Suprapubic skin (tissue), 4 donors: ENCODE measurements at regions not wholly inside any gene's neighbourhood (a gene's known extent, or its start where the extent isn't known, plus 50 kb on each side); places are given as distances from the start of the nearest gene placed in this dataset.
"Not testable (repeated sequence)": the region's sequence is repeated elsewhere in the genome, so short reads cannot be mapped to it uniquely, and the experiment has no call there.

Experiments used
- DNase-seq, 2 donors: peaks; one replicate each; pipeline ENCODE4 v3.0.0-alpha.2; 2019; ENCODE audit warnings: low spot score in 2 of 2
- H3K27ac ChIP-seq: fragments of 200-600 bp; sonication (generic); one replicate; pipeline ENCODE4 v1.5.1; 2019
- H3K27me3 ChIP-seq: fragments of 200-600 bp; sonication (generic); one replicate; pipeline ENCODE4 v1.5.1; 2019
- H3K36me3 ChIP-seq: fragments of 200-600 bp; sonication (generic); one replicate; pipeline ENCODE4 v1.5.1; 2019
- H3K4me1 ChIP-seq: fragments of 200-600 bp; sonication (generic); one replicate; pipeline ENCODE4 v1.5.1; 2019
- H3K4me3 ChIP-seq: fragments of 200-600 bp; sonication (generic); one replicate; pipeline ENCODE4 v1.5.1; 2019; ENCODE audit warnings: mild to moderate bottlenecking
- H3K9me3 ChIP-seq: fragments of 200-600 bp; sonication (generic); one replicate; pipeline ENCODE4 v1.5.1; 2019
- EP300 ChIP-seq: sonication (generic); formaldehyde crosslinking; IDR thresholded peaks from one replicate; pipeline ENCODE4 v1.6.1; 2017; ENCODE audit warnings: antibody characterized with exemption
- POLR2A ChIP-seq, 2 donors: fragments of 450-650 bp; IDR thresholded peaks; one replicate each; pipeline ENCODE4 v1.6.1; 2017; ENCODE audit warnings: antibody characterized with exemption in 2 of 2, mild to moderate bottlenecking in 2 of 2, moderate library complexity in 2 of 2
- POLR2AphosphoS5 ChIP-seq, 3 donors: sonication (generic); formaldehyde crosslinking; IDR thresholded peaks; one replicate each; pipeline ENCODE4 v1.6.1; 2017; ENCODE audit warnings: antibody characterized with exemption in 3 of 3
- WGBS: methylation state at CpG from one replicate; pipeline ENCODE4 v1.1.5; 2018; 5-methylcytosine and 5-hydroxymethylcytosine counted together
- TF ChIP-seq, protein P1 (sequence below), 2 donors: fragments of 200-600 bp in 1 of 2; fragments of 450-650 bp in 1 of 2; sonication (generic) in 1 of 2; IDR thresholded peaks; one replicate each; pipeline ENCODE4 v1.5.1; 2016 to 2019; ENCODE audit warnings: antibody characterized with exemption in 2 of 2, mild to moderate bottlenecking in 1 of 2, moderate library complexity in 1 of 2

- Histone ChIP-seq H3K36me3 (no peaks in the 10 kb centered on the region), H3K4me1 (no peaks in the 10 kb centered on the region), H3K9me3 (no peaks in the 10 kb centered on the region), H3K4me3 (no peak overlapping the region), H3K27me3 (no peaks in the 10 kb centered on the region), H3K27ac (no peak overlapping the region)
- no peak for DNase-seq
- TF ChIP-seq, protein P1, sequence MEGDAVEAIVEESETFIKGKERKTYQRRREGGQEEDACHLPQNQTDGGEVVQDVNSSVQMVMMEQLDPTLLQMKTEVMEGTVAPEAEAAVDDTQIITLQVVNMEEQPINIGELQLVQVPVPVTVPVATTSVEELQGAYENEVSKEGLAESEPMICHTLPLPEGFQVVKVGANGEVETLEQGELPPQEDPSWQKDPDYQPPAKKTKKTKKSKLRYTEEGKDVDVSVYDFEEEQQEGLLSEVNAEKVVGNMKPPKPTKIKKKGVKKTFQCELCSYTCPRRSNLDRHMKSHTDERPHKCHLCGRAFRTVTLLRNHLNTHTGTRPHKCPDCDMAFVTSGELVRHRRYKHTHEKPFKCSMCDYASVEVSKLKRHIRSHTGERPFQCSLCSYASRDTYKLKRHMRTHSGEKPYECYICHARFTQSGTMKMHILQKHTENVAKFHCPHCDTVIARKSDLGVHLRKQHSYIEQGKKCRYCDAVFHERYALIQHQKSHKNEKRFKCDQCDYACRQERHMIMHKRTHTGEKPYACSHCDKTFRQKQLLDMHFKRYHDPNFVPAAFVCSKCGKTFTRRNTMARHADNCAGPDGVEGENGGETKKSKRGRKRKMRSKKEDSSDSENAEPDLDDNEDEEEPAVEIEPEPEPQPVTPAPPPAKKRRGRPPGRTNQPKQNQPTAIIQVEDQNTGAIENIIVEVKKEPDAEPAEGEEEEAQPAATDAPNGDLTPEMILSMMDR (IDR thresholded peaks at IDR 0.05), result no peak
- no peak for TF ChIP-seq POLR2AphosphoS5 (IDR thresholded peaks at IDR 0.05)
Measured at GRCh38 chr1:57578680-57579079, 154.8 kb upstream of the DAB1 start.

DNA sequence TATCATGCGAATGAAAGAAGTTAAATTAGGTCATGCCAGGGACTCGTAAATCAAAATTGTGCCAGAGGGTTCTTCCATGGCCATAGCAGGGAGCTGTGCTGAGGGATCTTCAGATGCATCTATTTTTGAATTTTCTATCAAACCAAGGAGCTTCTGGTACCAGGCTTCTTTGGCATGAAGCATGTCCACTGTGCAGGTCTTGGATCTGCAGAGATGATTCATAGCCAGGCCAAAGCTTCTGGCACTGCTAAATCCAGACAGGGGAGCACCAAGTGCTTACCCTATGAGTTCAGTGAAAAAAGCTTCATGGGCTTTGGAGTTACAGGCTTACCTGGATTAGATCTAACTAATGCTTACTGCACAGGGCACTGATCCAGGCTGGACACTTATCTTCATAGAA lies 154.2 kb upstream of the DAB1 start:
- Histone ChIP-seq H3K27me3 (no peaks in the 10 kb centered on the region), H3K9me3 (no peaks in the 10 kb centered on the region)

DNA sequence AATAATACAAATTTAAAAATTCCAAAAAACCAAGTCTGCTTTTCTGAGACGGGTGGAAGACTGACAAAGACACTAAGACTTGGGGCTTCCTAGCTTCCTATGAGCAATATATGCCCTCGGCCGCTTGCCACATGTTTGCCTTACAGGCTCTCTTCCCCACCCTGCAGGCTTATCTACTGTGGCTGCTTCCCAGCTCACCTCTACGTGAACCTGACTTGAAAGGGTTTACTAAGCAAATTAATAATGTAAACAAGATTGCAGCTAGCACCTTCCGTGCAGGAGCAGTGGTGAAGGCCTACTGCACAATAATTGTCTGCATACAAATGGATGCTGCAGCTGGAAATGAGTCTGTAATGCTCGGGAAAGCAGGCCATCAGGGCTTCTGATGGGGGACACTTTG lies 152.9 kb upstream of the DAB1 start:
- WGBS, result 64% methylated on average over 6 of the region's 6 CpGs

More for the DNA sequence above, 154.2 kb upstream of the DAB1 start:
- WGBS, result 50% methylated on average over 2 of the region's 2 CpGs
- no peaks in the 10 kb centered on the region for H3K36me3 ChIP-seq
- no peak for TF ChIP-seq POLR2AphosphoS5 (IDR thresholded peaks at IDR 0.05)
- no peak for TF ChIP-seq POLR2A (IDR thresholded peaks at IDR 0.05)
- TF ChIP-seq, protein P1 (IDR thresholded peaks at IDR 0.05), result no peak
- no peak for TF ChIP-seq EP300
- no peaks in the 10 kb centered on the region for H3K4me1 ChIP-seq
- H3K4me3 ChIP-seq, result no peak overlapping the region
- H3K27ac ChIP-seq, result no peak overlapping the region
- DNase-seq, result no peak

GRCh38 chr1:57572016-57572415 lies 148.2 kb upstream of the DAB1 start:
- Histone ChIP-seq H3K27ac (no peak overlapping the region), H3K4me3 (no peak overlapping the region), H3K27me3 (no peaks in the 10 kb centered on the region), H3K9me3 (no peaks in the 10 kb centered on the region), H3K4me1 (no peaks in the 10 kb centered on the region), H3K36me3 (no peaks in the 10 kb centered on the region)
- DNase-seq, result no peak
- TF ChIP-seq POLR2A (IDR thresholded peaks at IDR 0.05) (no peak), EP300 (no peak), POLR2AphosphoS5 (IDR thresholded peaks at IDR 0.05) (no peak)
- TF ChIP-seq, protein P1 (IDR thresholded peaks at IDR 0.05), result no peak
- WGBS, result 97% methylated on average over 4 of the region's 4 CpGs

More for the DNA sequence above, 152.9 kb upstream of the DAB1 start:
- no peaks in the 10 kb centered on the region for H3K27me3 ChIP-seq
- no peaks in the 10 kb centered on the region for H3K9me3 ChIP-seq
- H3K36me3 ChIP-seq, result no peaks in the 10 kb centered on the region
- no peaks in the 10 kb centered on the region for H3K4me1 ChIP-seq
- TF ChIP-seq EP300 (no peak), POLR2AphosphoS5 (IDR thresholded peaks at IDR 0.05) (no peak)
- no peak overlapping the region for H3K27ac ChIP-seq
- DNase-seq, result no peak
- no peak overlapping the region for H3K4me3 ChIP-seq

DNA sequence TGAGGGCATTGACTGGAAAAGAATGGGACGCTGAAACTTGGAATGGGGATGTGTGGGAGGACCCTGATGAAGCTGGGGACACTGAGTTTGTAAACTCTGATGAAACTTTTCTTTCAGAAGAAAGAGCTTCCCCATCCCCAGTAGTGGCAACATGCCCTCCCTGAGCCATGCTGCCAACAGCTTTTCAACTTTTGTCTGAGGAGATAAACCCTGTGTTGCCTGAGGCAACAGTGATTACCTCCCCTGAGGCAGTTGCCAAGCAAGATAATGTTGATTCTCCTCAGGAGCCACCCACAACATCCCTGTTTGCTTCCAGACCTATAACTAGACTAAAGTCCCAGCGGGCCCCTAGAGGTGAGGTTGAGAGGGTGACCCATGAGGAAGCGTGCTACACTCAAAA lies 134.2 kb upstream of the DAB1 start:
- 75% methylated on average over 3 of the region's 3 CpGs for WGBS
- H3K27ac ChIP-seq, DNase-seq, H3K4me1 ChIP-seq, H3K4me3 ChIP-seq, H3K9me3 ChIP-seq, H3K27me3 ChIP-seq, H3K36me3 ChIP-seq: not testable (repeated sequence)

- WGBS, result 59% methylated on average over 5 of the region's 5 CpGs
- no peaks in the 10 kb centered on the region for H3K36me3 ChIP-seq
- no peak overlapping the region for H3K27ac ChIP-seq
- H3K27me3 ChIP-seq, result no peaks in the 10 kb centered on the region
- TF ChIP-seq POLR2AphosphoS5 (IDR thresholded peaks at IDR 0.05) (no peak), EP300 (no peak)
- TF ChIP-seq, protein P1 (IDR thresholded peaks at IDR 0.05), result no peak
- no peak overlapping the region for H3K4me3 ChIP-seq
- no peak for DNase-seq
- no peaks in the 10 kb centered on the region for H3K9me3 ChIP-seq
- H3K4me1 ChIP-seq, result no peaks in the 10 kb centered on the region
Measured at GRCh38 chr1:57553666-57554065, 129.8 kb upstream of the DAB1 start.
